Midbrain (tissue), 1 donor: ENCODE measurements at regions not wholly inside any gene's neighbourhood (a gene's known extent, or its start where the extent isn't known, plus 50 kb on each side); places are given as distances from the start of the nearest gene placed in this dataset.
"Not testable (repeated sequence)": the region's sequence is repeated elsewhere in the genome, so short reads cannot be mapped to it uniquely, and the experiment has no call there.

ENCODE experiments used
- DNase-seq: peaks from one replicate; lab custom pipeline; 2025; lab: John Stamatoyannopoulos, UW

GRCh38 chr1:61028136-61028535 lies 54.2 kb upstream of the NFIA start:
- DNase-seq, result no peak

DNA sequence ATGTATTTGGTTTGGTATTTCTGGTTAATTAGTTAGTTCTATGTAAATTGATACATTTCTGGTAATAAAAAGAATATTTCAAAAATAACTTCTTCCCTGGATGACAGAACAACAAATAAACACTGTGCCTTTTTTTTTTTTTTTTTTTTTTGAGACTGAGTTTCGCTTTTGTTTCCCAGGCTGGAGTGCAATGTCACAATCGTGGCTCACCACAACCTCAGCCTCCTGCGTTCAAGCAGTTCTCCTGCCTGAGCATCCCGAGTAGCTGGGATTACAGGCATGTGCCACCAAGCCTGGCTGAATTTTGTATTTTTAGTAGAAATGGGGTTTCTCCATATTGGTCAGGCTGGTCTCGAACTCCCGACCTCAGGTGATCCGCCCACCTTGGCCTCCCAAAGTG lies 64.3 kb upstream of the NFIA start:
- DNase-seq, result not testable (repeated sequence)

DNA sequence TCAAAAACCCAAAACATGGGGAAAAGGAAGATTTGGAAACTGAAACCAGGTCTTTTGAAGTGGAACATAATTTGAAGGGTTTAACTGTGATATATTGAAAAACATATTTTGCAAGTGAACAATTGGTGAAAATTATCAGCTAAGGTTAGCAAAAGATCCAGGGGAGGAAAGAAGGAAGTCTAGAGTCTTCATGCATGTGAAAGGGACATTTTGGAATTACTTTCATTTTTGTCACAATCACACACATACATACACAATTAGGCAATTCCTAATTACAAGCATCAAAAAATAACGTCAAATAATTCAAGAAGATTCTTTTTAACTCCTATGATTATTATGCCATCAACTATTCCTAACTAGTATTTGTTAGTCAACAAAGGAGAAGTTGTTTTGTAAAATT lies 64.7 kb upstream of the NFIA start:
- no peak for DNase-seq

DNA sequence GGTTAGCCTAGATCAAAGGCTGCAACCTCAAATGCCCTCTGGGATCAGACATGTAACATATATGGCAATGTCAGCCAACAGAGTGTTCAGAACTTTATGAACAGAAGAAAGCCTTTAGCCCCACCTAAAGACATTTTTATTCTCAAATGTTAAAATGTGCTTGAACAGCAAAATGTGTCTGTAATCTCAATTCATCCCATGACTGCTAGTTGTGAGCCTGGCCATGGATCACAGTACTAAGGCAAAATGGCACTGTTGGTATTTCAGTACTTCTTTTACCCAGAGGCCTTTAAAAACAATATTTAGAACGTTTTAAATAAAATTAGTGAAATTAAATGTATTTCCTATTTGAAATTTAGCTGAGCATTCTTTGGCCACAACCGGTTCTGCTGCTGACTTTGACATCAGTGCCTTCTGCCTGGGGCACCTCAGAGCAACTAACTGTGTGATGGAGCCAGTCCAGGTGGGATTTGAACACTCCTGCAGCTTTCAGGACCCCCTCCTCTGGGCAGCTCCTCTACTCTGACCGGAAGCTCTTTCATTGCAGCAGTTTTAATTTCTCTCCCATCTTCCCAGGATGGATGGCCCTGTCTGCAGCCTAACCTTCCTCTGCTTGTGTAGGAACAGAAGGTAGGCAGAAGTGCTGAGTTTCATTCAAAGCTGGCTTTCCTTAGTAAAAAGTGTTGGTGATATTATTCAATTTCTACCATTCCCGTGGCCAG lies 68.3 kb upstream of the NFIA start:
- DNase-seq, result no peak

DNA sequence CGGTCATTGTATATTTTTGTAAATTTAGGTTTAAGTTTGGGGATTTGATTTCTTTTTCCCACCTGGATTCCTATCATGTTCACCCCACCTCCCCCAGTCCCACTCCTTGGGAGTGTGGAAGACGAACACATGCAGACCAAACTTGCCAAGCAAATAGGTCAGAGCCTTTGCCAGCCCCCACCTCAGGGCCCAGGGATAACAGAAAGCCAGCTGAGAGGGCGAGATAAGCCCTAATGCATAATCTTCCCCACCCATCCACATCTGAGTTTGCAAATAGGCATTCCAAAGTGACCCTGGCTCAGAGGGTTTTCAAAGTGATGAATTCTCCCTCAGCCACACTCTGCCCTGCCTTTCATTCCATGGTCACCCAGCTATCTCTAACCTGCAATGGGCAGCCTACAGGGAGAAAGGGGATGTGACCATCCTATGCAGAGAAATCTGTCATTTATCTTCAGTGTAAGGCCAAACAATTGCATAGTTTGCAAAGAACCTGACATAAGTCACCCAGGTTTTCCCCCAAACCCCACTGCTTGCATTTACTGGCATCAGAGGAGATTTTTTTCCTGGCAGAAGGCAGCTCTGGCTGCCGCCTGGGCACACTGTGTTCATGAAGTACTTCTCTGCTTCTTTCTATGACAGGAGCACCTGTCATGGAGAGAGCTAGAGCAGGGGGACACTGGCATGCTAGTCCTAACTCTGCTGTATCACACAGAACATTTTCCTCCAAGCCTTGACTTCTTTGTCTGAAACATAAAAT lies 69.0 kb upstream of the NFIA start:
- DNase-seq, result no peak

- DNase-seq, result no peak
Observed at GRCh38 chr1:61012341-61012761, 70.0 kb upstream of the NFIA start.

DNA sequence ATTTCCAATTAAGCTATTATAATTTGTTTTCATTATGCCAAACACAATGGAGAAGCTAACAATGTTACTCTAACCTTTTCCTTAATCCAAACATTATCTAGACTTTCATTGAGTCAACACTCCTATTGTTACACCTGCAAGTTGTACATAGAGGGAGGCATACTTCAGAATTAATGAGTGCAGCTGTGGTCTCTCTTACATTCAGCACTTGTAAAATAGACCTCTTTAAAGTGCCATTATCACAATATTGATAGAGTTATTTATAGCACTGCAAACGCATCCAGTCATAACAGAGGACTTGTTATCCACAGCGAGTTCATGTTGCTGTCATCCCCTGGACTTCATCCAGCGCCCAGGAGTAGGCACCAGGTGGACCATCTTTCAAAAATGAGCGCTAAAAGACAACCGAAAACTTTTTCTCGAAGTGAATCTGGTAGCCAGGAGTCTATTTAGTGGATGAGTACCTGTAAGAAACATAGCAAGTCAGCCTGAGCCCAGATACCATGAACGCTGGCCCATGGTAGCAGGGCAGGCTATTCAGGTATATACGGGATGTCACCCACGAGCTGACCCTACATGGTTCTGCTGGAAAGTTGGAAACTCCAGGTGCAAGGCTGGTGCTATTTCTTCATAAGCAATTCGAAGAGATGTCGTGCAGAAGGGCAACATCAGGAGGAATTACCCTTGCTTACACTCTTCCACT lies 70.6 kb upstream of the NFIA start:
- no peak for DNase-seq

- no peak for DNase-seq
Observed at GRCh38 chr1:61007534-61008364, 74.6 kb upstream of the NFIA start.

DNA sequence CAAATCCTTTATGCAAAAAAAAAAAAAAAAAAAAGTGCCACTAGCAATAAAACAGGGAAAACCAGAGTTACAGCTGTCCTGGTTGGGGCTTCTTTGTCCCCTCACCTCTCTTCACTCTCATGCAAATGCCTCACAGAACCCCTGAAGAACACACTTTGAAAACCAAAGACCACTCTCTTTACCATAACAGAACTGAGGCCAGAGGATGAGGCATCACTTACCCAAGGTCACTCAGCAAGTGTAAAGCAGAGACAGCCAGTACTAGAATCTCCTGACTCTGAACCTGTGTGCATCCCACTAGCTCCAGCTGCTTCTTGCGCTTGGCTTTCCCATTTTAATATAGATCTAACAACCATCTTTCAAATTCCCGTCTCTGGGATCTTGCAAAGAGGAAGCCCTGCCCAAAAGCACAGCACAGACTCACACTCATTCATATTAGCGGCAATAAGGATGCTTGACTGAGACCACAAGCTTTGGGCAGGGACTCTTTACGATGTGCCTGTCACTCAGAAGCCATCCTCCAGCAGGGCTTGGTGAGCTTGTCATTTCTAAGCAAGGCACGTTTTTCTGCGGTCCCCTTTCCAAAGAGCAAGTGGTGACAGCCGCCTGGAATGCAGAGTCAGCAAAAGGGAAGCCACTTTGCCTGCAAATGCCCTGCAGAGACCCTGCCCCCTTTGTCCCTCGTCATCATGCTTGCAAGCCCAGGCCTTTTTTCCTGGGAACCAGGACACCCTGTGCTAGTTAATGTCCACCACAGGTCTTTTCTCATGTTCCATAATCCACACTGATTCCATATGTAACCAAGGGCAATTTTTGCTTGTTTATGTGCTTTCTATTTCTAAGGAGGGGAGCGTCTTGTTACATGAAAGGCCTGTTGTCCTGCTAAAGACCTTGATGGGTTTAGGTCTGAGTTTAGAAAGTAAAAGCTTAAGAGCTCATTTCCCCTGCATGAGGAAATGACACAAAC lies 76.5 kb upstream of the NFIA start:
- peak; percentile 5 for DNase-seq

- DNase-seq, result no peak
Observed at GRCh38 chr1:61004262-61005003, 77.9 kb upstream of the NFIA start.

GRCh38 chr1:61000327-61000726 lies 82.0 kb upstream of the NFIA start:
- no peak for DNase-seq

DNA sequence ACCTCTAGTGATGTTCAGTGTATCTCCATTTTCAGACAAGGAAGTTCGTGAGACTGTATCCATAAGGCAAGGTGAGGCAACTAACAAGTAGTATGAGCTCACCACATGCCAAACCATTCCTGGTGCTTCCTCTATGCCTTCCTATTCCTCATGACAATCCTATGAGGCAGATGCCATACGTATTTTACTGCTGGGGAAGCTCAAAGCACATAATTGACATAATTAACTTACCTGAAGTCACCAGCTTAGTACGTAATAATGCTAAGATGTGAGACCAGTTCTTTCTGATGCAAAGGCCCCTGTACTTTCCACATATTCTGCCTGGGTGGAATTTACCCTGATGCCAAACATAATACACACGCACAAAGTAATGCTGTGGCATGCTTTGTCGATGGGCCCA lies 83.6 kb upstream of the NFIA start:
- DNase-seq, result no peak

GRCh38 chr1:60994828-60995492 lies 87.4 kb upstream of the NFIA start:
- DNase-seq, result no peak

DNA sequence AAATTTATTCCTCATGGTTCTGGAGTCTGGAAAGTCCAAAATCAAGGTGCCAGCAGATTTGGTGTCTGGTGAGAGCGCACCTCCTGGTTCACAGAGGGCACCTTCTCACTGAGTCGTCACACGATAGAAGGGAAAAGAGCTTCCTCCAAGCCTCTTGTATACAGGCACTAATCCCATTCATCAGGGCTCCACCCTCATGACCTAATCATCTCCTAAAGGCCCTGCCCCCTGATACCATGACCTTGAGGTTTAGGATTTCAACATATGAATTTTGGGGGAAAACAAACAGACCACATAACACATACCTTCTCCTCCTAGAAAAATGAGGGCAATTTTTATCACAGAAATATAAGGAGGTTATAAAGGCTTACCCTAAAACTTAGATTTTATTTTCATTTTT lies 88.0 kb upstream of the NFIA start:
- DNase-seq, result no peak

DNA sequence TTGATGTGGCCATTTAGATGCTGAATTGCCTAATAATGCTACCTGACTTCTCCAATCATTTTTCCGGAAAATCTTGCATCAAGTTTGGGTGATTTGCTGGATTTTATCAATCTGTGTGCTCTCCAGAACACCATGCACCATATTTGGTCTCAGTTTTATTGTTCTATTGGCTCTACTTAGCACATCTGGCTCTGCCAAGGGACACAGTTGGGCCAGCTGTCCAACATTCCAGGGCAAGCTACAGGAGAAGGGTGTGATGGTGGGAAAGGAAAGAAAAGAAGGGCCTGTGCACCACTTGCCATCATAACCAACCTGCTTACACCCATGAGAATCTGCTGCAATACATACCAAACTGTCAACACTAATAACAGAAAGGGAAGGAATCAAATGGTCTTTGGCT lies 90.2 kb upstream of the NFIA start:
- no peak for DNase-seq

DNA sequence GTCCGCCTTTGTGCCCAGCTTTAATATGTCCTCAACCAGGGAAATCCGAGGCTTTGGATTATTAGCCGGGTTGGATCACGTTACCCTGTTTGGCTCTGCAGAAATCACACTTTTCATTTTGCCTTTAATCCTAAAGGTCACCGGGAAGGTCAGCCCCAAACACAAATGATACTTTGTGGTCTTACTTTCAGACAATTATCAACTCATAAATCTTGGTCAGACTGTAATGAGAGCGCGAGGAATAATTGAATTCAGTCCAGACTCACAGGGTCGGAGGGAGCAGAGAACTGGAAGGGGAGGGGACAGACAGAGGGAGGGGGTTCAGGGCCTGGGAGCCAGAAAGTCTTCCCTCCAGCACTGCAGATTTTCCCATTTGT lies 91.7 kb upstream of the NFIA start:
- DNase-seq, result no peak

DNA sequence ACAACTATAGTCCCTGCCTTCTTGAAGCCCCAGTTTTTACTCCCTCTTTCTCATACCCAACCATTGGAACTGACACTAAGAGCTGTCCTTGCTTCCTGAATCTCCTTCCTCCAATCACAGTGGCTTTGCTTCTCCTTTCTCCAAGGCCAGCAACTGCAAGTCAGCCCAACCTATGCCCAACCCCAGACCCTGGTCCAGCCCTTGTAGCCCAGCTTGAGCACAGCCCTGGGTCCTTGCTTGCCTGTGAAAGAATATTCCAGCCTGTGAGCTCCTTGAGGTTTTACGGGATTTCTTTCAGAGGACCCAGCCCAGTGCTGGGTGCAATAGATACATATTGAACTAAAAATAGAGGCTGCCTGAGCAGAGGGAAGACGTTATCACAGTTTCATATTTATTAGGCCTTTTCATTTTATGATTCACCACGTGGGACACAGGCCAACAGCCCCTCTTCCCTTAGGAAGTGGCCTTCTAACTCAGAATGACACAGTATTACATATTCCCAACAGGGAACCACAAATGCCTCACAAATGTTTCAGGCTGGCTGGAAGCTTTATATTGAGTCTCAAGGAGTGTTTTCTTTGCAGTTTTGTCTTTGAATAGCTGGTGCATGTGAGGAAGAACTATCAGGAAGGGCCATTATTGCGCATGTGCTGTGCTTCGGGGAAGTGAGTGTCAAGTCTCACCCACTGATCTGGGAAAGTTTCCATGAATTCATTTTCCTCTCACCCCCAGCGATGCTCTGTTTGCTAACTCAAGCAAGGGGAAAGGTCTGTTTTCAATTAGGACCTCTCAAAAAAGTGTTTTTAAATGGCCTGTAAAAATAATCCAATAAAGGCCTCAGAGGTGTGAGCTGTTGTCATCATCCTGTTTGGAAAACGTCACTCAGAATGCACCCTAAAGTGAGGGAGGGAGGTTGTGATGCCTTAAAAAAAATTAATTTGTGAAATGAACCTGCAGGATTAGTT lies 92.3 kb upstream of the NFIA start:
- no peak for DNase-seq

DNA sequence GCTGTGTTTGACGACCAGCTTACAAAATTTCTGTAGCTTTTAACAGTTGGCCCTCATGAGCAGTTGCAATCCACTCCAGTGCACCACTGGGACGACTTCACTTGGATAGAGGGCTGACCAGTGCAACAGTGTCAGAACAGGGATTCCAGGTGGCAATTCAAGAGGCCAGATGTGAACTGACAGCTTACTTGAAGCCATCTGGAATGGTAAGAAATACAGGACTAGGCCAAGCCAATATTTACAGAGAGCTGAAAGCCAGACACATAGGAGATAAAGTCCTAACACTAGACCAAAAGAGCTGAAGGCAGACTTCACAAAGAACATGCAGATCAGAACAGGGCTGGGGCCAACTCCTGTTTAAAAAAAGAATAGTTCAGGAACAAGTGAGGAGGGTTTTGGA lies 93.5 kb upstream of the NFIA start:
- DNase-seq, result no peak

DNA sequence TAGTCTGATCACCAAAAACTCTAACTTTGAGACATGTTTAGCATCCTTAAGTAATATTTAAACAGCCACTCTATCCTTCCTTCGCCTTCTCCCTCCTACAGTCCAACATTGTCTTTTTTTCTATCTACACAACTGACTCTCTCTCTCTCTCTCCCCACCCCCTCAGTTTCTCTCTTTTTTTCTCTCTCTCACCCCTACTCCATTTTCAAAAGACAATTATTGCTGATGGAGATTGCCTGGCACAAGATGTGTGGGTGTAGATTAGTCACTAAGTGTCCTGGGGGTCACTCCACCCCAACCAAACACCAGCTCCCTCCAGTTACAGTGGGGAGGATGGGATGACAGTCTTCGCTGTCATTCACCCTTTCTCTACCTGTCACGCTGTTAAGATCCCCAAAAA lies 94.5 kb upstream of the NFIA start:
- no peak for DNase-seq
